ENCODE measurements at regions not wholly inside any gene's neighbourhood (a gene's known extent, or its start where the extent isn't known, plus 50 kb on each side); places are given as distances from the start of the nearest gene placed in this dataset.
A peak's percentile ranks its signal among the peaks of the same experiment; 100 is the strongest.

DNA sequence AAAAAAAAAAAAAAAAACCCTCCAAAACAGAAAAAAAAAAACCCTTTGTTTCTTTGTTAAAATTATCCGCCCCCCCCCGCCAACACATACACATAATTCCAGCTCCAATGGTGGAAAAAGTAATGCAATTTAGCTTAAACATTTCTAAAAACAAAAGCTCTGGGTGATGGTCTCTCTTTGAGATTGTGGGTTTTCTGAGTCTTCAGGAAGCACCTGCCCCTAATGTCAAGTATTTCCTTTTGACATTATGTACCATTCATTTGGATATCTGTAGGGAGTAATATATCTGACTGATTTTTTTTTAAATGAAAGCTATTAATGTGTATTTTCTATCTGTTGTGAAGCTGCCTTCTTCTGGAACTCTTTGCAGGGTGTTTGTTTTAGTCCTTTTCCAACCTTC, 389.7 kb downstream of the TAF11L14 start:
- Mint-ChIP-seq H3K36me3 (ENCODE audit: low read depth) (no peaks in the 10 kb centered on the region), H3K27ac (no peak overlapping the region), H3K4me3 (no peak overlapping the region), H3K27me3 (ENCODE audit: insufficient read depth) (peaks cover 6% of the 10 kb centered on the region), H3K9me3 (no peaks in the 10 kb centered on the region), H3K4me1 (no peaks in the 10 kb centered on the region)
- Histone ChIP-seq H3K27ac (ENCODE audit: low read depth, low read length) (no peak overlapping the region), H3K27me3 (ENCODE audit: control insufficient read depth, insufficient read depth, low read length, poor library complexity, severe bottlenecking) (peaks cover 2% of the 10 kb centered on the region), H3K9ac (ENCODE audit: extremely low read depth, low read length, poor library complexity, severe bottlenecking) (no peak overlapping the region), H3K4me1 (ENCODE audit: control insufficient read depth, insufficient read depth, low read length) (no peaks in the 10 kb centered on the region), H3K9me3 (ENCODE audit: control insufficient read depth, low read length) (no peaks in the 10 kb centered on the region), H3K4me3 (ENCODE audit: low read length) (no peak overlapping the region), H3K36me3 (ENCODE audit: control insufficient read depth, insufficient read depth, low read length) (no peaks in the 10 kb centered on the region)
- TF ChIP-seq, protein P1, sequence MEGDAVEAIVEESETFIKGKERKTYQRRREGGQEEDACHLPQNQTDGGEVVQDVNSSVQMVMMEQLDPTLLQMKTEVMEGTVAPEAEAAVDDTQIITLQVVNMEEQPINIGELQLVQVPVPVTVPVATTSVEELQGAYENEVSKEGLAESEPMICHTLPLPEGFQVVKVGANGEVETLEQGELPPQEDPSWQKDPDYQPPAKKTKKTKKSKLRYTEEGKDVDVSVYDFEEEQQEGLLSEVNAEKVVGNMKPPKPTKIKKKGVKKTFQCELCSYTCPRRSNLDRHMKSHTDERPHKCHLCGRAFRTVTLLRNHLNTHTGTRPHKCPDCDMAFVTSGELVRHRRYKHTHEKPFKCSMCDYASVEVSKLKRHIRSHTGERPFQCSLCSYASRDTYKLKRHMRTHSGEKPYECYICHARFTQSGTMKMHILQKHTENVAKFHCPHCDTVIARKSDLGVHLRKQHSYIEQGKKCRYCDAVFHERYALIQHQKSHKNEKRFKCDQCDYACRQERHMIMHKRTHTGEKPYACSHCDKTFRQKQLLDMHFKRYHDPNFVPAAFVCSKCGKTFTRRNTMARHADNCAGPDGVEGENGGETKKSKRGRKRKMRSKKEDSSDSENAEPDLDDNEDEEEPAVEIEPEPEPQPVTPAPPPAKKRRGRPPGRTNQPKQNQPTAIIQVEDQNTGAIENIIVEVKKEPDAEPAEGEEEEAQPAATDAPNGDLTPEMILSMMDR (conservative IDR thresholded peaks at IDR 0.05): no peak
- no peak for DNase-seq
- WGBS, 2 experiments (ENCODE audit: insufficient coverage in 1 of 2, insufficient read length in 1 of 2): no CpG with 5 or more reads among the region's 2 CpGs

DNA sequence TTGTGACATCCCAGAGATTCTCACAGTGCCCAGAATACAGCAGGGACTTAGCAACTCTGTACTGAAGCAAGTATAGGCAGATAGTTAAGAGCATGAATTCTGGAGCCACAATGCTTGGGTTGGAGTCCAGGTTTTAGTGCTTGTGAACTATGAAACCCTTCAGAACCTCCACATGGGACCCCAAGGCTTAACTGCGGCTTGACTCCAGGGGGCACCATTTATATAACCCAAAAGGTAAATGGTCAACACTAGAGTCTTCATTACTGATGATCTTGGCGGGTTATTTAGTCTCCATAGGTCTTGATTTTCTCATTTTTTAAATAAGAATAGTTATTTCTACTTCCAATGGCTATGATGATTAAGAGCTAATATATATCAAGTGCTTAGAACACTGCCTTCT, 390.3 kb downstream of the TAF11L14 start:
- Histone ChIP-seq H3K27me3 (ENCODE audit: control insufficient read depth, insufficient read depth, low read length, poor library complexity, severe bottlenecking) (no peaks in the 10 kb centered on the region), H3K9me3 (ENCODE audit: control insufficient read depth, low read length) (no peaks in the 10 kb centered on the region), H3K9ac (ENCODE audit: extremely low read depth, low read length, poor library complexity, severe bottlenecking) (no peak overlapping the region), H3K27ac (ENCODE audit: low read depth, low read length) (no peak overlapping the region), H3K36me3 (ENCODE audit: control insufficient read depth, insufficient read depth, low read length) (no peaks in the 10 kb centered on the region), H3K4me1 (ENCODE audit: control insufficient read depth, insufficient read depth, low read length) (no peaks in the 10 kb centered on the region), H3K4me3 (ENCODE audit: low read length) (no peak overlapping the region)
- peaks cover 5% of the 10 kb centered on the region for H3K27me3 Mint-ChIP-seq (ENCODE audit: insufficient read depth)
- no peaks in the 10 kb centered on the region for H3K9me3 Mint-ChIP-seq
- TF ChIP-seq, protein P1 (conservative IDR thresholded peaks at IDR 0.05): peak; percentile 47
- no peak overlapping the region for H3K4me3 Mint-ChIP-seq
- no peak overlapping the region for H3K27ac Mint-ChIP-seq
- peak; percentile 50 for DNase-seq
- no peaks in the 10 kb centered on the region for H3K36me3 Mint-ChIP-seq (ENCODE audit: low read depth)
- 90 to 100% methylated on average over 1 to 2 of the region's 2 CpGs for WGBS, 2 experiments (ENCODE audit: insufficient coverage in 1 of 2, insufficient read length in 1 of 2)
- no peaks in the 10 kb centered on the region for H3K4me1 Mint-ChIP-seq

DNA sequence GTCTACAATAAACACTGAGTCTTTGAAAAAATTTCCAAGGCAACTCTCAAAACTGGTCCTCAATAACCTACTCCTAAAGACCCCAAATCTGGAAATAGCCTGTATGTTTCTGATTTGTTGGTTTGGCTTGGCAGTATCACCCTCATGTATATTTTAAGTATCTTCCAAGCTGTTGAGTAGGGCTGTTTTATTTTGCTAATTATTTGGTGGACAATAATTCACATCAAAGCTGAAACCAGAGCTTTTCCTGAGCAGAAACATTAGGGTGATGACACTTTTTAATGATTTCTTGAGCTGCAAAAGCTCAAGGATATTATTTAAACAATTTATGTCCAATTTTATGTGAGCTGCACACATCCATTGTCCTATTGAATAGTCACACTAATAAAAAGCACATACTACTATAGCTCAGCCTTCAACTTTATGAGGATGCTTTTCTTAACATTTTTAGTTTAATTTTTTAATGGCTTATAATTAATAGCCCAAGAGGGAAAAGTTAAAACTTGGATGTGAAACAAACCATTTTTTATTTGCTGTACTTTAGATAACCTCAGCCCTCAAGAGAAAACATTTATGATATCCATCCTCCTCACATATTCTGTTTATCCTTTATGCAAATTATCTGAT, 393.1 kb downstream of the TAF11L14 start:
- Histone ChIP-seq H3K9ac (ENCODE audit: extremely low read depth, low read length, poor library complexity, severe bottlenecking) (no peak overlapping the region), H3K27me3 (ENCODE audit: control insufficient read depth, insufficient read depth, low read length, poor library complexity, severe bottlenecking) (no peaks in the 10 kb centered on the region), H3K36me3 (ENCODE audit: control insufficient read depth, insufficient read depth, low read length) (no peaks in the 10 kb centered on the region), H3K27ac (ENCODE audit: low read depth, low read length) (no peak overlapping the region), H3K9me3 (ENCODE audit: control insufficient read depth, low read length) (no peaks in the 10 kb centered on the region), H3K4me3 (ENCODE audit: low read length) (no peak overlapping the region), H3K4me1 (ENCODE audit: control insufficient read depth, insufficient read depth, low read length) (no peaks in the 10 kb centered on the region)
- H3K36me3 Mint-ChIP-seq (ENCODE audit: low read depth): no peaks in the 10 kb centered on the region
- no peak for DNase-seq
- no peaks in the 10 kb centered on the region for H3K9me3 Mint-ChIP-seq
- no peak overlapping the region for H3K4me3 Mint-ChIP-seq
- TF ChIP-seq, protein P1 (conservative IDR thresholded peaks at IDR 0.05): no peak
- H3K27ac Mint-ChIP-seq: no peak overlapping the region
- no peaks in the 10 kb centered on the region for H3K27me3 Mint-ChIP-seq (ENCODE audit: insufficient read depth)
- no peaks in the 10 kb centered on the region for H3K4me1 Mint-ChIP-seq

Data from endodermal cell (in vitro differentiated cells).